Astrocyte of the hippocampus (primary cell): ENCODE measurements at regions not wholly inside any gene's neighbourhood (a gene's known extent, or its start where the extent isn't known, plus 50 kb on each side); places are given as distances from the start of the nearest gene placed in this dataset.

Source experiments
- DNase-seq: peaks from one replicate; pipeline ENCODE4 v3.0.0; 2011; ENCODE audit warnings: low read depth, low spot score

DNA sequence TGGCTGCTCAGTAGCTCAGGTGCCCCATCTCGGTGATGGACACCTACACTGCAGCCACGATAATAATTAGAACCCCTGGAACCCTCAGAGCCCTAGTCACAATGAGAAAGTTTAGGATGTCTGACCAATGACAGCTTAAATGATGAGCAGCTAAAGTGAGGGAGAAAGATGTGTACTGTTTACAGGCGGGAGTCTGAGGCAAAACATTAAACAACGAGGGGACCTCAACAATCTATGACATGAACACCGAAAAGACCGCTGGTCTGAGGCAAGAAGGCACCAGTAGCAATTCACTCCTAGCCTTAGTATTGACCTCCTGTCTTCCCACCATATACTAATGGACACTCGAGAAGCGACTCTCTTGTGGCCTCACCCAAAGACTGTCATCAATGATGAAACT lies 369.5 kb upstream of the SMIM31 start:
- no peak for DNase-seq

- peak; percentile 46 for DNase-seq
These were observed 357.5 kb upstream of the SMIM31 start for GRCh38 chr4:164396439-164396838.

GRCh38 chr4:164402554-164402953 lies 351.4 kb upstream of the SMIM31 start:
- DNase-seq = no peak

DNA sequence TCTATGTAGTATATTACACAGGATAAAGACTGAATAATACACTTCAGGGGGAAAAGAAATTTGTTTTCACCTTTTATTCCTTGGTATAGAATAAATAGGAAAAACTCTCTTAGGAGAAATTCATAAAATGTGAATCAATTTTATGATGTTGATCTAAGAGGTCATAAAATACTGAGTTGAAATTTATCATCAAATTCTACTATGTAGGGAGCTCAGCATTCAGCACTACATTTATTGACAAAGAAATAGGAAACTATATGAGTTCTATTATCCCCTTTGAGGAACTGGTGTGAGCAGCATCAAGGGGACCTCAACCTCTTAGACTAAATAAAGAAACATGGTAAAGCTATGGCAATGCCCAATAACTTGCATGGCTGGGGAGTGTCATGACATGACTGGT lies 348.2 kb upstream of the SMIM31 start:
- no peak for DNase-seq

DNA sequence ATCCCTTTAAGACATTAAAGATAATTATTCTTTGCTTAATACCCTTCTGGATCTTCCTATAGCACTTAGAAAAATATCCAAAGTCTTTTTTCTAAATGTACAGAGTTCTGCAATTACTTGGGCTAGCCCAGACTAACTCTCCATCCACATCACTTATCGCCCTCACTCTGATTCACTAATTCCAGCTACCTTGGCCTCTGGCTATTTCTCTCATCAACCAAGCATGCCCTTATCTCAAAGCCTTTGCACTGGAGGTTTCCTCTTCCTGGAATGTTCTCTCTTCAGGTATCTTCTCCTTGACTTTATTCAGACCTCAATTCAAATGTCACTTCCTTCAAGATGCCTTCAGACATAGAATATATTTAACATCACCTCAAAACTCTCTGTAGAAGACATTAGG lies 345.1 kb upstream of the SMIM31 start:
- no peak for DNase-seq

GRCh38 chr4:164410401-164410800 lies 343.5 kb upstream of the SMIM31 start:
- DNase-seq = no peak

DNA sequence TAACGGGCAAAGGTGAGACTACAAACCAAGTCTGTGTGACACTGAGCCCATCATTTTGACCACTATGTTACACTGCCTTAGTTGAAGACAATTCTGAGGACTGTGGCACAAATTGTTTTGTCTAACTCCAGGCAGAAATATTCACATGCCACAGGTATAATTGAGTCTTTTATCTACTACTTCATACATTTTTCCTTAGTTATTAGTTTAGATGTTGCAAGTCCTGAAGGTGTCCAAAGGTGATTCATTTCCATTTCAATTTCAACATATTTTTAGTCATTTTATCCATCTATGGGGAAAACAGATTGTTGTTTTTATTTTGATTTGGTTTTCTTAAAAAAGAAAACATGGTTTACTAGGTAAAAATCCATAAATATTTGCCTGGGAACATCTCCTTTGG lies 341.7 kb upstream of the SMIM31 start:
- DNase-seq = no peak

- DNase-seq = no peak
These were observed 340.2 kb upstream of the SMIM31 start for GRCh38 chr4:164413743-164414142.

DNA sequence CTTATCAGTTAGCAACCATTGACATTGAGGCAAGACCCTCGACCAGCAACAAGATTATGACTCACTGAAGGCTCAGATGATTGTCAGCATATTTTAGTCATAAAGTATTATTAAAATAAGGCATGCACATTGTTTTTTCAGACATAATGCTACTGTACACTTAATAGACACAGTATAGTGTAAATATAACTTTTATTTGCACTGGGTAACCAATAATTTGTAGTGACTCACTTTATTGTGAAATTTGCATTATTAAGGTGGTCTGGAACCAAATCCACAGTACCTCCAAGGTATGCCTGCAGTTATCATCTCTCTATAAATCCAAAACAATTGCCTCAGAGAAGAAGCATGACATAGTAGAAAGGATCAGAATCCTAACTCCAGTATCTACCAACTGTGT lies 330.1 kb upstream of the SMIM31 start:
- no peak for DNase-seq

DNA sequence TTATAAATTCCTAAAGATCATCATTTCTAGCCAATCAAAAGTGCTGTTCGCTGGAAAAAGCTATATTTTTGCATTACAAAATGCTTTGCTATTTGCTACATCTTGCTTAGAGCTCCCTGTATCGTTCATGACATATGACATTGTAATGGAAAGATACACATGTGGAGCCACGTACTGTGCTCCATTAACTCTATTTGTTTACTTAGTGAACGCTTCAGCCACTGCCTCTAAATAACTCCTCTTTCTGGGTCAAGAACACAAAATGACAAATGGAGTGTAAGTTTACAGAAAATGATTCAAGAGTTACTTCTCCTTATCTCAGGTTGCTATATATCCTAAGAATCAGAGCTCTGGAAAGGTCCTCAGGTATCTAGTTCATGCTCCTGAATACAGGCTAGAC lies 329.1 kb upstream of the SMIM31 start:
- no peak for DNase-seq

GRCh38 chr4:164428561-164428960 lies 325.4 kb upstream of the SMIM31 start:
- DNase-seq = no peak

DNA sequence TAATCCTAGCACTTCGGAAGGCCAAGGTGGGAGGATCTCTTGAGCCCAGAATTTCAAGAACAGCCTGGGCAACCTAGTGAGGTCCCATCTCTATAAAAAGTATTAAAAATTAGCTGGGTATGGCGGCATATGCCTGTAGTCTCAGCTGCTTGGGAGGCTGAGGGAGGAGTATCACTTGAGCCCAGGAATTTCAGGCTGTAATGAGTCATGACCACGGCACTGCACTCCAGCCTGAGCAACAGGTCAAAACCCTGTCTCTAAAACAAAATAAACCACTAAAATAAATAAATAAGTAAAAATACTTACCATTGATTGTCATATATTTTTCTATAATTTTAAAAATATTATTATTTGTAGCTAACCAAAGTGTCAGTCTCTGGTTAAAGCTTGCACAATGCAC lies 315.6 kb upstream of the SMIM31 start:
- DNase-seq = peak; percentile 40

GRCh38 chr4:164439037-164439436 lies 314.9 kb upstream of the SMIM31 start:
- no peak for DNase-seq

- DNase-seq = peak; percentile 39
These were observed 313.7 kb upstream of the SMIM31 start for GRCh38 chr4:164440199-164440598.

DNA sequence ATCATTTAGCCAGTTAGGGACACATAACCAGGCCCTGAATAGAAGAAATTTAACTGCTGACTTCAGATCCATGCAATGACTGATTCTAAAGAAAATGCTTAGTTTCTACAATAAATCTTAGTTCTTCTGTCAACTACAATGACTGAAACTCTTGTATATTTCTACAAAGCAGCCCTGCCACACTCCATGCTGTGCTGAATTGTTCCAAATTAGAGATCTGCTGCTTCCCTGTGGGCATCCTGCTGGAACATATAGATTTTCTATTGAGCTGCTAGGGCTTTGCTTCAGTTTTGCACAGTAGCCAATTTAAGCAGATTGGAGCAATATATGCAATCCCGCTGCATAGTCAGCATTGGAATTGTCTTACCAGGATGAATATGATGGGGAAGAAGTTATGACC lies 312.8 kb upstream of the SMIM31 start:
- DNase-seq = no peak

GRCh38 chr4:164442180-164442579 lies 311.8 kb upstream of the SMIM31 start:
- DNase-seq = peak; percentile 5

GRCh38 chr4:164446516-164446915 lies 307.4 kb upstream of the SMIM31 start:
- DNase-seq = peak; percentile 44

DNA sequence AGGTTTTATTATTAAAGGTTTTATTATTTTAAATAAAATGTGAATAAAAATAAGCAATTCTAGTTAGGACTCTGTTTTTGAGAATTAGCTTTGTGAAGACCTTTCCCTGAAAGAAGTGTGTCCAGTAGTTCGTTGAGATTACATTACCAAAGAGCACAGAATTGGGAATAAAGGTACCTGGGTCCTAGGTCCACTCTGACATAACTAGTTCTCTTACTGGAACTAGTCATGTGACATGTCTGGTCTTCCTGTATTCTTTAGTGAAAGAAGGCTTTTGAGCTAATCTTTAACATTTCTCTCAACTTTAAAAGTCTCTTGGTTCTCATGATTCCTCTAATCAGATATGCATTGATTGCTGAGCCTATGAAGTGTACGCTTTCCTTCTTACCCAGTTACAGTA lies 292.0 kb upstream of the SMIM31 start:
- DNase-seq = no peak

- no peak for DNase-seq
These were observed 291.5 kb upstream of the SMIM31 start for GRCh38 chr4:164462471-164462870.

- DNase-seq = no peak
These were observed 289.6 kb upstream of the SMIM31 start for GRCh38 chr4:164464313-164464712.

DNA sequence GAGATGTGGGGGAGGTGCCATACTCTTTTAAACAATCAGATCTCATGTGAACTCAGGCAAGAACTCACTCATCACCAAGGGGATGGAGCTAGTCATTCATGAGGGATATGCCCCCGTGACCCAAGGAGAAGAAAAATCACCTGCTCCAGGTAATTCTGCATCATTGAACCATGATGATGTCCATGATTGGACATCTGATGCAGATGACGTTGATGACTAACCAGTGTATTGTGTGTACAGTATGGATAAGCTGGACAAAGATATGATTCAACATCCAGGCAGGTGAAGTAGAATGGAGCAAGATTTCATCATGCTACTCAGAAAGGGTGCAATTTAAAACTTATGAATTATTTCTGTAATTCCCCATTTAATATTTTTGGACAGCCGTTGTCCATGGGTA lies 286.4 kb upstream of the SMIM31 start:
- no peak for DNase-seq

GRCh38 chr4:164481306-164482091 lies 272.4 kb upstream of the SMIM31 start:
- no peak for DNase-seq

DNA sequence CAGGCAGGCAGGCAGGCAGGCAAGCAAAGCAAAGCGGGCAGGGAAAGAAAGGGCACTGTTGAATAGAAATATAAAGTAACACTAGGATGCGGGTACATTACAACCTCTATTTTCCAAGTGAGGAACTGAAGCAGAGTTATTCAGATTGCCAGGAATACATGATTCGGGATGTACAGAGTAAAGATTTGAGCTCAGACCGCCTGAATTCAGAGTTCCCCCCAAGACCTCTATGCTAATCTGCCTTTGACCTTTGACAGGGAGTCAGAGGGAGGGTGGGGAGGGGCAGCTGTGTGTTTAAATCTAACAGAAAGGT lies 271.9 kb upstream of the SMIM31 start:
- DNase-seq = no peak

DNA sequence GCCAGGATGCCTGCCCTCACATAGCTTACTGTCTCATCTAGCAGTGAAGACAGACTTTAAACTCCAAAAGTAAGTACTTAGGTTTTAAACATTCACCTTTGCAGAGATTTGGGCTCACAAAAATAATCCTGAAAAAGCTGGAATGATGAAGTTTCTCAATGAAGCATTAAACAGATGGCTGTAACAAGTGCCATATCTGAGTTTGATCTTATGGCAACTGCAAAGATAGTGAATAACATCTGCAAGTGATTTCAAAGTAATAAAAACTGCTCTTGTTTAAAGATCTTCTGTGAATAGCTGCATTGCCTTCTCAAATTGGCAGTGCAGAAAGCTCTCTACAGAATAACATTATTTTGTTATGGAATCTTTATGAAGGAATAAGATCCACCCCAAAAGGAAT lies 271.2 kb upstream of the SMIM31 start:
- DNase-seq = no peak
